Inferior parietal cortex (tissue), 1 donor: ENCODE measurements at regions not wholly inside any gene's neighbourhood (a gene's known extent, or its start where the extent isn't known, plus 50 kb on each side); places are given as distances from the start of the nearest gene placed in this dataset.

ENCODE experiments used
- DNase-seq: peaks from one replicate; pipeline ENCODE4 v3.0.0-alpha.2; 2016; ENCODE audit errors: extremely low spot score

- no peak for DNase-seq
These were observed 60.7 kb upstream of the BDKRB2 start for GRCh38 chr14:96143906-96144305.

- DNase-seq, result no peak
These were observed 59.3 kb upstream of the BDKRB2 start for GRCh38 chr14:96145116-96145864.

- peak; percentile 79 for DNase-seq
These were observed 58.4 kb upstream of the BDKRB2 start for GRCh38 chr14:96146131-96146771.

- DNase-seq, result no peak
These were observed 56.0 kb upstream of the BDKRB2 start for GRCh38 chr14:96148631-96149030.

- DNase-seq, result no peak
These were observed 55.5 kb upstream of the BDKRB2 start for GRCh38 chr14:96149131-96149530.

- DNase-seq, result no peak
These were observed 54.4 kb upstream of the BDKRB2 start for GRCh38 chr14:96150214-96150613.

- no peak for DNase-seq
These were observed 53.4 kb upstream of the BDKRB2 start for GRCh38 chr14:96151242-96151641.

- DNase-seq, result no peak
These were observed 51.6 kb upstream of the BDKRB2 start for GRCh38 chr14:96153003-96153402.
